ENCODE measurements at regions not wholly inside any gene's neighbourhood (a gene's known extent, or its start where the extent isn't known, plus 50 kb on each side); places are given as distances from the start of the nearest gene placed in this dataset.

GRCh38 chr1:38624336-38625039, 235.1 kb downstream of the RRAGC start:
- DNase-seq = no peak
- Mint-ChIP-seq H3K4me3 (no peak overlapping the region), H3K27me3 (peaks cover 14 to 16% of the 10 kb centered on the region in 2 donors), H3K36me3 (ENCODE audit: insufficient read depth) (no peaks in the 10 kb centered on the region), H3K27ac (no peak overlapping the region), H3K9me3 (no peaks in the 10 kb centered on the region), H3K4me1 (ENCODE audit: low read depth in 2 of 2) (no peaks in the 10 kb centered on the region)
- no peak for ATAC-seq (replicated peaks)

- DNase-seq = no peak
- no peak overlapping the region for H3K4me3 Mint-ChIP-seq
- ATAC-seq (replicated peaks) = no peak
- no peaks in the 10 kb centered on the region for H3K4me1 Mint-ChIP-seq (ENCODE audit: low read depth in 2 of 2)
- H3K27me3 Mint-ChIP-seq = peaks cover 14 to 16% of the 10 kb centered on the region in 2 donors
- H3K36me3 Mint-ChIP-seq (ENCODE audit: insufficient read depth) = no peaks in the 10 kb centered on the region
- H3K27ac Mint-ChIP-seq = no peak overlapping the region
- no peaks in the 10 kb centered on the region for H3K9me3 Mint-ChIP-seq
Observed at GRCh38 chr1:38623529-38623928, 236.0 kb downstream of the RRAGC start.

GRCh38 chr1:38622197-38622596, 237.4 kb downstream of the RRAGC start:
- DNase-seq (no peak), ATAC-seq (replicated peaks) (no peak)
- no peaks in the 10 kb centered on the region for H3K4me1 Mint-ChIP-seq (ENCODE audit: low read depth in 2 of 2)
- H3K36me3 Mint-ChIP-seq (ENCODE audit: insufficient read depth) = no peaks in the 10 kb centered on the region
- H3K4me3 Mint-ChIP-seq = no peak overlapping the region
- H3K27me3 Mint-ChIP-seq = peaks cover 13 to 25% of the 10 kb centered on the region in 2 donors
- no peaks in the 10 kb centered on the region for H3K9me3 Mint-ChIP-seq
- H3K27ac Mint-ChIP-seq = no peak overlapping the region

- no peaks in the 10 kb centered on the region for H3K36me3 Mint-ChIP-seq (ENCODE audit: insufficient read depth)
- DNase-seq = no peak
- H3K4me3 Mint-ChIP-seq = no peak overlapping the region
- peaks cover 0 to 4% of the 10 kb centered on the region in 2 donors for H3K9me3 Mint-ChIP-seq
- H3K4me1 Mint-ChIP-seq (ENCODE audit: low read depth in 2 of 2) = no peaks in the 10 kb centered on the region
- no peak for ATAC-seq (replicated peaks)
- H3K27ac Mint-ChIP-seq = no peak overlapping the region
- H3K27me3 Mint-ChIP-seq = peaks cover 29 to 52% of the 10 kb centered on the region in 2 donors
Observed at GRCh38 chr1:38616846-38617245, 242.7 kb downstream of the RRAGC start.

- peaks cover 0 to 4% of the 10 kb centered on the region in 2 donors for H3K9me3 Mint-ChIP-seq
- peaks cover 33 to 63% of the 10 kb centered on the region in 2 donors for H3K27me3 Mint-ChIP-seq
- no peak overlapping the region for H3K27ac Mint-ChIP-seq
- no peak overlapping the region for H3K4me3 Mint-ChIP-seq
- DNase-seq = no peak
- no peak for ATAC-seq (replicated peaks)
- H3K36me3 Mint-ChIP-seq (ENCODE audit: insufficient read depth) = no peaks in the 10 kb centered on the region
- no peaks in the 10 kb centered on the region for H3K4me1 Mint-ChIP-seq (ENCODE audit: low read depth in 2 of 2)
Observed at GRCh38 chr1:38615680-38616079, 243.9 kb downstream of the RRAGC start.

- H3K4me3 Mint-ChIP-seq = no peak overlapping the region
- H3K4me1 Mint-ChIP-seq (ENCODE audit: low read depth in 2 of 2) = no peaks in the 10 kb centered on the region
- ATAC-seq (replicated peaks) (no peak), DNase-seq (no peak)
- H3K27me3 Mint-ChIP-seq = peaks cover 39 to 71% of the 10 kb centered on the region in 2 donors
- H3K27ac Mint-ChIP-seq = no peak overlapping the region
- H3K36me3 Mint-ChIP-seq (ENCODE audit: insufficient read depth) = no peaks in the 10 kb centered on the region
- peaks cover 0 to 4% of the 10 kb centered on the region in 2 donors for H3K9me3 Mint-ChIP-seq
Observed at GRCh38 chr1:38614861-38615260, 244.7 kb downstream of the RRAGC start.

GRCh38 chr1:38613996-38614395, 245.6 kb downstream of the RRAGC start:
- Mint-ChIP-seq H3K36me3 (ENCODE audit: insufficient read depth) (no peaks in the 10 kb centered on the region), H3K9me3 (peaks cover 0 to 4% of the 10 kb centered on the region in 2 donors), H3K27ac (no peak overlapping the region), H3K27me3 (peaks cover 39 to 80% of the 10 kb centered on the region in 2 donors), H3K4me3 (no peak overlapping the region), H3K4me1 (ENCODE audit: low read depth in 2 of 2) (no peaks in the 10 kb centered on the region)
- no peak for DNase-seq
- ATAC-seq (replicated peaks) = no peak

GRCh38 chr1:38612951-38613350, 246.6 kb downstream of the RRAGC start:
- no peaks in the 10 kb centered on the region for H3K36me3 Mint-ChIP-seq (ENCODE audit: insufficient read depth)
- DNase-seq (no peak), ATAC-seq (replicated peaks) (no peak)
- no peak overlapping the region for H3K4me3 Mint-ChIP-seq
- H3K27ac Mint-ChIP-seq = no peak overlapping the region
- H3K4me1 Mint-ChIP-seq (ENCODE audit: low read depth in 2 of 2) = no peaks in the 10 kb centered on the region
- H3K27me3 Mint-ChIP-seq = peaks cover 39 to 87% of the 10 kb centered on the region in 2 donors
- peaks cover 0 to 4% of the 10 kb centered on the region in 2 donors for H3K9me3 Mint-ChIP-seq

GRCh38 chr1:38611664-38612211, 247.8 kb downstream of the RRAGC start:
- no peak overlapping the region for H3K4me3 Mint-ChIP-seq
- no peaks in the 10 kb centered on the region for H3K4me1 Mint-ChIP-seq (ENCODE audit: low read depth in 2 of 2)
- H3K27ac Mint-ChIP-seq = no peak overlapping the region
- DNase-seq = no peak
- H3K36me3 Mint-ChIP-seq (ENCODE audit: insufficient read depth) = no peaks in the 10 kb centered on the region
- ATAC-seq (replicated peaks) = no peak
- peaks cover 0 to 4% of the 10 kb centered on the region in 2 donors for H3K9me3 Mint-ChIP-seq
- peaks cover 33 to 84% of the 10 kb centered on the region in 2 donors for H3K27me3 Mint-ChIP-seq

- Mint-ChIP-seq H3K4me1 (ENCODE audit: low read depth in 2 of 2) (no peaks in the 10 kb centered on the region), H3K4me3 (no peak overlapping the region), H3K27me3 (peaks cover 28 to 85% of the 10 kb centered on the region in 2 donors), H3K9me3 (no peaks in the 10 kb centered on the region), H3K27ac (no peak overlapping the region), H3K36me3 (ENCODE audit: insufficient read depth) (no peaks in the 10 kb centered on the region)
- no peak for ATAC-seq (replicated peaks)
- no peak for DNase-seq
Observed at GRCh38 chr1:38609166-38610025, 250.2 kb downstream of the RRAGC start.

GRCh38 chr1:38608202-38608864, 251.2 kb downstream of the RRAGC start:
- no peak overlapping the region for H3K27ac Mint-ChIP-seq
- DNase-seq = no peak
- H3K9me3 Mint-ChIP-seq = no peaks in the 10 kb centered on the region
- no peaks in the 10 kb centered on the region for H3K4me1 Mint-ChIP-seq (ENCODE audit: low read depth in 2 of 2)
- H3K4me3 Mint-ChIP-seq = no peak overlapping the region
- no peak for ATAC-seq (replicated peaks)
- H3K36me3 Mint-ChIP-seq (ENCODE audit: insufficient read depth) = no peaks in the 10 kb centered on the region
- peaks cover 28 to 81% of the 10 kb centered on the region in 2 donors for H3K27me3 Mint-ChIP-seq

GRCh38 chr1:38607526-38607925, 252.0 kb downstream of the RRAGC start:
- no peak overlapping the region for H3K27ac Mint-ChIP-seq

GRCh38 chr1:38605063-38605462, 254.5 kb downstream of the RRAGC start:
- ATAC-seq (replicated peaks) = no peak
- no peak for DNase-seq
- Mint-ChIP-seq H3K4me1 (ENCODE audit: low read depth in 2 of 2) (no peaks in the 10 kb centered on the region), H3K27me3 (peaks cover 9 to 69% of the 10 kb centered on the region in 2 donors), H3K4me3 (no peak overlapping the region), H3K36me3 (ENCODE audit: insufficient read depth) (no peaks in the 10 kb centered on the region), H3K9me3 (no peaks in the 10 kb centered on the region), H3K27ac (no peak overlapping the region)

More at GRCh38 chr1:38607526-38607925, 252.0 kb downstream of the RRAGC start:
- ATAC-seq (replicated peaks) (no peak), DNase-seq (no peak)
- H3K4me1 Mint-ChIP-seq (ENCODE audit: low read depth in 2 of 2) = no peaks in the 10 kb centered on the region
- no peak overlapping the region for H3K4me3 Mint-ChIP-seq
- H3K27me3 Mint-ChIP-seq = peaks cover 23 to 81% of the 10 kb centered on the region in 2 donors
- no peaks in the 10 kb centered on the region for H3K36me3 Mint-ChIP-seq (ENCODE audit: insufficient read depth)
- H3K9me3 Mint-ChIP-seq = no peaks in the 10 kb centered on the region
